Heart right ventricle (tissue), 16 donors: ENCODE measurements at regions not wholly inside any gene's neighbourhood (a gene's known extent, or its start where the extent isn't known, plus 50 kb on each side); places are given as distances from the start of the nearest gene placed in this dataset.

Experiments used
- ATAC-seq, 8 donors: fragments of 200-7000 bp; cut with Tn5 transposase; one replicate each; pipeline ENCODE4 v1.9.1; 2020; ENCODE audit warnings: mild to moderate bottlenecking in 8 of 8, moderate library complexity in 8 of 8, moderate number of reproducible peaks in 1 of 8
- DNase-seq, 2 donors: peaks; one replicate each; pipeline ENCODE4 v3.0.0-alpha.2; 2020
- H3K27ac ChIP-seq, 10 donors: fragments of 200-600 bp; sonication (generic) in 2 of 10; one replicate each; pipeline versions ENCODE4 v1.5.0 to v1.8.0; 2020 to 2022; ENCODE audit warnings: mild to moderate bottlenecking in 3 of 10
- H3K27me3 ChIP-seq, 7 donors: fragments of 200-600 bp; one replicate each; pipeline ENCODE4 v1.8.0; 2021 to 2022; ENCODE audit warnings: mild to moderate bottlenecking in 2 of 7
- H3K36me3 ChIP-seq, 9 donors: fragments of 200-600 bp; sonication (generic) in 1 of 9; one replicate each; pipeline versions ENCODE4 v1.5.0 to v1.8.0; 2020 to 2022; ENCODE audit warnings: mild to moderate bottlenecking in 2 of 9
- H3K4me1 ChIP-seq, 9 donors: fragments of 200-600 bp; sonication (generic) in 1 of 9; one replicate each; pipeline versions ENCODE4 v1.5.0 to v1.8.0; 2020 to 2022; ENCODE audit warnings: mild to moderate bottlenecking in 4 of 9
- H3K4me3 ChIP-seq, 10 donors: fragments of 200-600 bp; sonication (generic) in 2 of 10; one replicate each; pipeline versions ENCODE4 v1.5.0 to v1.8.0; 2020 to 2022; ENCODE audit warnings: mild to moderate bottlenecking in 7 of 10, moderate library complexity in 2 of 10
- H3K9me3 ChIP-seq, 11 donors: fragments of 200-600 bp in 10 of 11; sonication (generic) in 2 of 11; one replicate each; pipeline versions ENCODE4 v1.5.0 to v1.8.0; 2013 to 2022; ENCODE audit warnings: mild to moderate bottlenecking in 2 of 11, control low read depth in 1 of 11, moderate library complexity in 1 of 11
- CTCF ChIP-seq, 9 donors: fragments of 200-600 bp; sonication (generic) in 2 of 9; IDR thresholded peaks; one replicate each; pipeline versions ENCODE4 v1.5.0 to v1.8.0; 2021 to 2022; ENCODE audit warnings: antibody characterized with exemption in 9 of 9, mild to moderate bottlenecking in 5 of 9, moderate library complexity in 1 of 9
- WGBS, 2 donors: extraction: QIAGEN DNeasy Blood & Tissue Kit; methylation state at CpG; one replicate each; pipeline ENCODE4 v1.1.7; 2013; ENCODE audit warnings: inconsistent platforms in 1 of 2; 5-methylcytosine and 5-hydroxymethylcytosine counted together
- intact Hi-C, 10 donors: fragments of 100-400 bp; cut with DNase I; formaldehyde crosslinking; loops; one replicate each; pipeline versions ENCODE4 v1.11.1 to v1.14.2; 2022
- donor health status: Arrhythmogenic right ventricular cardiomyopathy.
- donor health status: ischemic (EF 13 %, LVEDD 7.1; RV severe dilation, severe dysfunction).
- donor health status: healthy with polysubstance abuse.
- donor health status: DM: no; HTN: yes; CAD: no.
- donor health status: DM: no; HTN: no; CAD: no.
- donor health status: ischemic (EF 25% LVEDD 6.9; RV normal size, moderate dysfunction).
- donor health status: ischemic (EF 25% LVEDD 5.7; RV mildly dilated, moderate dysfunction).
- donor health status: healthy.
- donor health status: DM: yes; HTN: yes; CAD: no.
- donor health status: Ischemic cardiomyopathy.
- donor health status: ischemic (EF 35%, LVEDD 5.7; RV mildly dilated, moderate dysfunction).
- donor health status: nonischemic (EF 11% LVEDD 7.7; RV severe dilation, severe dysfunction).
- donor health status: DM: yes; HTN: yes; CAD: no.
- donor health status: PGD.
- donor health status: ischemic (EF 29% LVEDD 5.4; RV normal size, mild dysfunction).
- donor health status: nonischemic (EF 23%, LVEDD 6.1; RV moderate dilation, normal function).

GRCh38 chr12:61860451-61860850 lies 399.8 kb upstream of the USP15 start:
- DNase-seq (no peak), ATAC-seq (no peak)
- peaks cover 0 to 5% (median 0%) of the 10 kb centered on the region in 11 donors for H3K9me3 ChIP-seq
- no peak overlapping the region for H3K4me3 ChIP-seq
- no peak for TF ChIP-seq CTCF (IDR thresholded peaks at IDR 0.05)
- no peak overlapping the region for H3K27ac ChIP-seq
- H3K4me1 ChIP-seq, result no peaks in the 10 kb centered on the region
- H3K36me3 ChIP-seq, result no peaks in the 10 kb centered on the region
- intact Hi-C loops, result no loop called here
- H3K27me3 ChIP-seq, result no peaks in the 10 kb centered on the region

DNA sequence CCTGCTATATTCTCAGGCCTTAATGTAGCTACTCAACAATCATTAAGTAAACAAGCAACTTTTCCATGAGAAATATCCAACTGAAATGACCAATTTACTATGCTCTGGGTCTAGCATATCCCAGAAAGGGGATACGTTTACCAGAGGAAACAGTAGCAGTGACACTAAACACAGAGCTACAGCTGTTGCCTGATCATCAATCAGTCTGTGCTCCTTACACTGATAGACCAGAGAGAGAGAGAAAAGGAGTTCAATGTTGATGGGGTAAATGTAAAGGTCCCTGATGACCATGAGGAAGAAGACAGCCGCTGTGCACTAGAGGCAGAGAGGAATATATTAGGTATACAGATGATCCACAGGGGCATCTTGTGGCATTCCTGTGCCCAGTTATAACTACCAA lies 397.2 kb upstream of the USP15 start:
- 73 to 76% methylated on average over 2 of the region's 2 CpGs for WGBS, 2 donors
- H3K4me3 ChIP-seq, result no peak overlapping the region
- H3K9me3 ChIP-seq, result peaks cover 0 to 2% (median 0%) of the 10 kb centered on the region in 11 donors
- DNase-seq (no peak), ATAC-seq (no peak)
- H3K4me1 ChIP-seq, result no peaks in the 10 kb centered on the region
- H3K27me3 ChIP-seq, result no peaks in the 10 kb centered on the region
- no peak overlapping the region for H3K27ac ChIP-seq
- no peak for TF ChIP-seq CTCF (IDR thresholded peaks at IDR 0.05)
- no peaks in the 10 kb centered on the region for H3K36me3 ChIP-seq
- intact Hi-C loops, result no loop called here

- no peaks in the 10 kb centered on the region for H3K4me1 ChIP-seq
- intact Hi-C loops, result no loop called here
- WGBS, 2 donors, result 62 to 63% methylated on average over 6 of the region's 6 CpGs
- H3K27me3 ChIP-seq, result no peaks in the 10 kb centered on the region
- no peaks in the 10 kb centered on the region for H3K9me3 ChIP-seq
- H3K4me3 ChIP-seq, result no peak overlapping the region
- ATAC-seq, result no peak
- TF ChIP-seq CTCF (IDR thresholded peaks at IDR 0.05), result no peak
- H3K27ac ChIP-seq, result no peak overlapping the region
- no peak for DNase-seq
- no peaks in the 10 kb centered on the region for H3K36me3 ChIP-seq
Measured at GRCh38 chr12:61863811-61864210, 396.4 kb upstream of the USP15 start.

- Histone ChIP-seq H3K27ac (no peak overlapping the region), H3K4me3 (no peak overlapping the region), H3K27me3 (no peaks in the 10 kb centered on the region), H3K36me3 (no peaks in the 10 kb centered on the region), H3K4me1 (peaks cover 0 to 19% (median 0%) of the 10 kb centered on the region in 9 donors), H3K9me3 (no peaks in the 10 kb centered on the region)
- ATAC-seq (no peak), DNase-seq (no peak)
- 95 to 96% methylated on average over 2 of the region's 2 CpGs for WGBS, 2 donors
- intact Hi-C loops, result no loop called here
- no peak for TF ChIP-seq CTCF (IDR thresholded peaks at IDR 0.05)
Measured at GRCh38 chr12:61869796-61870195, 390.4 kb upstream of the USP15 start.
